Kidney (tissue), 13 donors: ENCODE measurements at regions not wholly inside any gene's neighbourhood (a gene's known extent, or its start where the extent isn't known, plus 50 kb on each side); places are given as distances from the start of the nearest gene placed in this dataset.

Experiments
- DNase-seq, 5 donors: peaks; one replicate each; pipeline ENCODE4 v3.0.0-alpha.2; 2013 to 2020
- FAIRE-seq: peaks from 2 replicates; lab custom pipeline; 2012; peaks lifted over from hg19 to GRCh38; lab: Jason Lieb, UNC
- H3K27ac ChIP-seq, 2 donors: one replicate each; pipeline ENCODE4 v1.7.0; 2013; ENCODE audit warnings: low read depth in 2 of 2, low read length in 2 of 2, inconsistent platforms in 1 of 2
- H3K27me3 ChIP-seq: one replicate; pipeline ENCODE4 v1.7.1; 2013; ENCODE audit warnings: low read length, inconsistent platforms; ENCODE audit not compliant: control insufficient read depth, insufficient read depth
- H3K36me3 ChIP-seq, 3 donors: one replicate each; pipeline versions ENCODE4 v1.7.0 to v1.7.1; 2013; ENCODE audit warnings: low read length in 3 of 3, control low read depth in 1 of 3, inconsistent platforms in 1 of 3; ENCODE audit not compliant: insufficient read depth in 3 of 3, control insufficient read depth in 2 of 3
- H3K4me1 ChIP-seq, 3 donors: one replicate each; pipeline versions ENCODE4 v1.7.0 to v1.7.1; 2013; ENCODE audit warnings: low read length in 3 of 3, inconsistent platforms in 1 of 3, low read depth in 1 of 3; ENCODE audit not compliant: control insufficient read depth in 2 of 3, insufficient read depth in 2 of 3
- H3K4me3 ChIP-seq, 3 donors: one replicate each; pipeline versions ENCODE4 v1.7.0 to v1.8.1; 2013; ENCODE audit warnings: low read length in 3 of 3, control low read depth in 1 of 3, inconsistent platforms in 1 of 3
- H3K9ac ChIP-seq, 3 donors: one replicate each; pipeline versions ENCODE4 v1.7.0 to v1.7.1; 2013; ENCODE audit warnings: low read length in 3 of 3, control low read depth in 1 of 3, inconsistent platforms in 1 of 3
- H3K9me3 ChIP-seq, 3 donors: one replicate each; pipeline versions ENCODE4 v1.7.0 to v1.7.1; 2013; ENCODE audit warnings: low read length in 3 of 3, control low read depth in 1 of 3, inconsistent platforms in 1 of 3; ENCODE audit not compliant: control insufficient read depth in 2 of 3, insufficient read depth in 1 of 3
- intact Hi-C: fragments of 100-400 bp; cut with DNase I; formaldehyde crosslinking; loops from one replicate; pipeline ENCODE4 v1.11.1; 2022
- TF ChIP-seq, protein P1 (sequence below): IDR thresholded peaks from 3 replicates; pipeline ENCODE4 v1.5.1; 2012; ENCODE audit warnings: mild to moderate bottlenecking, moderate library complexity, borderline replicate concordance; ENCODE audit not compliant: insufficient read depth; ENCODE audit errors: extremely low read depth
- donor health status: control.
- donor health status: control.
- donor health status: control.
- donor health status: control.
- donor health status: control.
- donor health status: DM: yes; HTN: yes; CAD: no.
- donor health status: Normal renal cell carcinoma (clear cell type).

GRCh38 chr1:219045246-219045645, 128.4 kb upstream of the LYPLAL1 start:
- no peak overlapping the region for H3K4me3 ChIP-seq
- H3K4me1 ChIP-seq: no peaks in the 10 kb centered on the region
- no peak overlapping the region for H3K9ac ChIP-seq
- H3K9me3 ChIP-seq: no peaks in the 10 kb centered on the region
- DNase-seq: no peak
- no peak for FAIRE-seq
- TF ChIP-seq, protein P1, sequence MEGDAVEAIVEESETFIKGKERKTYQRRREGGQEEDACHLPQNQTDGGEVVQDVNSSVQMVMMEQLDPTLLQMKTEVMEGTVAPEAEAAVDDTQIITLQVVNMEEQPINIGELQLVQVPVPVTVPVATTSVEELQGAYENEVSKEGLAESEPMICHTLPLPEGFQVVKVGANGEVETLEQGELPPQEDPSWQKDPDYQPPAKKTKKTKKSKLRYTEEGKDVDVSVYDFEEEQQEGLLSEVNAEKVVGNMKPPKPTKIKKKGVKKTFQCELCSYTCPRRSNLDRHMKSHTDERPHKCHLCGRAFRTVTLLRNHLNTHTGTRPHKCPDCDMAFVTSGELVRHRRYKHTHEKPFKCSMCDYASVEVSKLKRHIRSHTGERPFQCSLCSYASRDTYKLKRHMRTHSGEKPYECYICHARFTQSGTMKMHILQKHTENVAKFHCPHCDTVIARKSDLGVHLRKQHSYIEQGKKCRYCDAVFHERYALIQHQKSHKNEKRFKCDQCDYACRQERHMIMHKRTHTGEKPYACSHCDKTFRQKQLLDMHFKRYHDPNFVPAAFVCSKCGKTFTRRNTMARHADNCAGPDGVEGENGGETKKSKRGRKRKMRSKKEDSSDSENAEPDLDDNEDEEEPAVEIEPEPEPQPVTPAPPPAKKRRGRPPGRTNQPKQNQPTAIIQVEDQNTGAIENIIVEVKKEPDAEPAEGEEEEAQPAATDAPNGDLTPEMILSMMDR: no peak
- no peak overlapping the region for H3K27ac ChIP-seq
- H3K27me3 ChIP-seq: no peaks in the 10 kb centered on the region
- H3K36me3 ChIP-seq: no peaks in the 10 kb centered on the region
- intact Hi-C loops: no loop called here

GRCh38 chr1:219049501-219049900, 124.2 kb upstream of the LYPLAL1 start:
- TF ChIP-seq, protein P1: no peak
- H3K4me3 ChIP-seq: no peak overlapping the region
- DNase-seq (no peak), FAIRE-seq (no peak)
- H3K27me3 ChIP-seq: no peaks in the 10 kb centered on the region
- intact Hi-C loops: no loop called here
- H3K27ac ChIP-seq: no peak overlapping the region
- H3K9me3 ChIP-seq: no peaks in the 10 kb centered on the region
- no peaks in the 10 kb centered on the region for H3K4me1 ChIP-seq
- H3K9ac ChIP-seq: no peak overlapping the region
- H3K36me3 ChIP-seq: no peaks in the 10 kb centered on the region

- no peak for DNase-seq
- no peak overlapping the region for H3K9ac ChIP-seq
These were observed 123.4 kb upstream of the LYPLAL1 start for GRCh38 chr1:219050086-219050821.

More at GRCh38 chr1:219050086-219050821, 123.4 kb upstream of the LYPLAL1 start:
- no peak for FAIRE-seq
- H3K36me3 ChIP-seq: no peaks in the 10 kb centered on the region
- H3K4me3 ChIP-seq: no peak overlapping the region
- intact Hi-C loops: no loop called here
- no peaks in the 10 kb centered on the region for H3K4me1 ChIP-seq
- no peaks in the 10 kb centered on the region for H3K27me3 ChIP-seq
- H3K9me3 ChIP-seq: no peaks in the 10 kb centered on the region
- TF ChIP-seq, protein P1: no peak
- no peak overlapping the region for H3K27ac ChIP-seq
